Erythroblast (primary cell): ENCODE measurements at regions not wholly inside any gene's neighbourhood (a gene's known extent, or its start where the extent isn't known, plus 50 kb on each side); places are given as distances from the start of the nearest gene placed in this dataset.

ENCODE experiments used
- DNase-seq, 2 experiments: peaks; one replicate each; lab custom pipeline; 2025; lab: John Stamatoyannopoulos, UW
- GATA1 ChIP-seq: IDR thresholded peaks from 2 replicates; pipeline ENCODE4 v1.6.1; 2011; ENCODE audit warnings: low read depth, mild to moderate bottlenecking, control low read depth, low read length, moderate library complexity
- POLR2A ChIP-seq: IDR thresholded peaks from 2 replicates; pipeline ENCODE4 v1.6.1; 2011; ENCODE audit warnings: mild to moderate bottlenecking, low read length

GRCh38 chr2:220148471-220149248 lies 521.2 kb downstream of the SLC4A3 start:
- DNase-seq: no peak
- no peak for TF ChIP-seq GATA1

GRCh38 chr2:220151341-220151740 lies 523.9 kb downstream of the SLC4A3 start:
- TF ChIP-seq POLR2A: no peak
- no peak for TF ChIP-seq GATA1
- no peak for DNase-seq

- no peak for DNase-seq
- TF ChIP-seq GATA1 (no peak), POLR2A (no peak)
These were observed 525.0 kb downstream of the SLC4A3 start for GRCh38 chr2:220152281-220152935.

- DNase-seq: no peak
- TF ChIP-seq GATA1: no peak
- no peak for TF ChIP-seq POLR2A
These were observed 525.7 kb downstream of the SLC4A3 start for GRCh38 chr2:220153118-220153517.

GRCh38 chr2:220154304-220154703 lies 526.9 kb downstream of the SLC4A3 start:
- DNase-seq: no peak
- TF ChIP-seq GATA1 (no peak), POLR2A (no peak)

GRCh38 chr2:220157312-220157711 lies 529.9 kb downstream of the SLC4A3 start:
- TF ChIP-seq POLR2A: no peak
- TF ChIP-seq GATA1: no peak
- DNase-seq: no peak

GRCh38 chr2:220159738-220160137 lies 532.3 kb downstream of the SLC4A3 start:
- TF ChIP-seq GATA1 (no peak), POLR2A (no peak)
- DNase-seq: no peak

- TF ChIP-seq POLR2A: no peak
- no peak for TF ChIP-seq GATA1
These were observed 534.9 kb downstream of the SLC4A3 start for GRCh38 chr2:220162320-220162719.

GRCh38 chr2:220163486-220163885 lies 536.1 kb downstream of the SLC4A3 start:
- TF ChIP-seq GATA1: no peak
- TF ChIP-seq POLR2A: no peak
- no peak for DNase-seq

More at GRCh38 chr2:220162320-220162719, 534.9 kb downstream of the SLC4A3 start:
- DNase-seq: no peak

GRCh38 chr2:220165401-220165800 lies 538.0 kb downstream of the SLC4A3 start:
- no peak for TF ChIP-seq POLR2A
- TF ChIP-seq GATA1: no peak
- no peak for DNase-seq

GRCh38 chr2:220166616-220167015 lies 539.2 kb downstream of the SLC4A3 start:
- DNase-seq: no peak
- TF ChIP-seq POLR2A (no peak), GATA1 (no peak)

- DNase-seq: no peak
- TF ChIP-seq GATA1 (no peak), POLR2A (no peak)
These were observed 540.5 kb downstream of the SLC4A3 start for GRCh38 chr2:220167956-220168355.

- no peak for DNase-seq
- TF ChIP-seq POLR2A (no peak), GATA1 (no peak)
These were observed 541.6 kb downstream of the SLC4A3 start for GRCh38 chr2:220168891-220169546.

- TF ChIP-seq GATA1: no peak
- TF ChIP-seq POLR2A: no peak
- no peak for DNase-seq
These were observed 547.4 kb downstream of the SLC4A3 start for GRCh38 chr2:220174826-220175225.

- TF ChIP-seq POLR2A (no peak), GATA1 (no peak)
These were observed 548.5 kb downstream of the SLC4A3 start for GRCh38 chr2:220175967-220176366.

More at GRCh38 chr2:220175967-220176366, 548.5 kb downstream of the SLC4A3 start:
- DNase-seq: no peak
